G401 (cell line): ENCODE measurements at regions not wholly inside any gene's neighbourhood (a gene's known extent, or its start where the extent isn't known, plus 50 kb on each side); places are given as distances from the start of the nearest gene placed in this dataset.
A peak's percentile ranks its signal among the peaks of the same experiment; 100 is the strongest.

ENCODE experiments used
- DNase-seq: peaks from one replicate; pipeline ENCODE4 v3.0.0-alpha.2; 2015; ENCODE audit warnings: low spot score
- in situ Hi-C: cut with HindIII; loops from 2 replicates; pipeline ENCODE4 v1.10.0; 2016; ENCODE audit warnings: low sequenced_read_pairs, mixed read lengths

GRCh38 chr2:177314722-177315264 is 50.3 kb upstream of the NFE2L2 start:
- DNase-seq, result no peak
- in situ Hi-C loops, result no loop called here

GRCh38 chr2:177315364-177315763 is 50.8 kb upstream of the NFE2L2 start:
- DNase-seq, result no peak
- in situ Hi-C loops, result no loop called here

- in situ Hi-C loops, result no loop called here
- no peak for DNase-seq
These were observed 52.2 kb upstream of the NFE2L2 start for GRCh38 chr2:177316756-177317155.

GRCh38 chr2:177317443-177317842 is 52.9 kb upstream of the NFE2L2 start:
- DNase-seq, result no peak
- in situ Hi-C loops, result no loop called here

- no peak for DNase-seq
- in situ Hi-C loops, result no loop called here
These were observed 53.3 kb upstream of the NFE2L2 start for GRCh38 chr2:177317857-177318256.

GRCh38 chr2:177318613-177319012 is 54.1 kb upstream of the NFE2L2 start:
- DNase-seq, result no peak
- in situ Hi-C loops, result no loop called here

GRCh38 chr2:177320596-177320995 is 56.1 kb upstream of the NFE2L2 start:
- no peak for DNase-seq
- in situ Hi-C loops, result no loop called here

- DNase-seq, result no peak
- in situ Hi-C loops, result no loop called here
These were observed 58.3 kb upstream of the NFE2L2 start for GRCh38 chr2:177322801-177323261.

- in situ Hi-C loops, result no loop called here
- DNase-seq, result no peak
These were observed 60.3 kb upstream of the NFE2L2 start for GRCh38 chr2:177324797-177325196.

GRCh38 chr2:177325554-177325953 is 61.0 kb upstream of the NFE2L2 start:
- DNase-seq, result no peak
- in situ Hi-C loops, result no loop called here

GRCh38 chr2:177326005-177326404 is 61.5 kb upstream of the NFE2L2 start:
- in situ Hi-C loops, result no loop called here
- no peak for DNase-seq

- DNase-seq, result no peak
- in situ Hi-C loops, result no loop called here
These were observed 62.1 kb upstream of the NFE2L2 start for GRCh38 chr2:177326591-177326990.

GRCh38 chr2:177327009-177327408 is 62.5 kb upstream of the NFE2L2 start:
- in situ Hi-C loops, result no loop called here
- no peak for DNase-seq

- no peak for DNase-seq
- in situ Hi-C loops, result no loop called here
These were observed 63.5 kb upstream of the NFE2L2 start for GRCh38 chr2:177328056-177328455.

- DNase-seq, result no peak
- in situ Hi-C loops, result no loop called here
These were observed 63.5 kb upstream of the AGPS start for GRCh38 chr2:177329064-177329463.

- in situ Hi-C loops, result loop anchor here (10.0 kb wide), 2 partner anchors 167 to 273 kb away; no protein-coding TSS in a partner anchor
- DNase-seq, result no peak
These were observed 61.0 kb upstream of the AGPS start for GRCh38 chr2:177331466-177331997.

- in situ Hi-C loops, result loop anchor here (10.0 kb wide), 2 partner anchors 168 to 272 kb away; no protein-coding TSS in a partner anchor
- DNase-seq, result peak; percentile 81
These were observed 60.3 kb upstream of the AGPS start for GRCh38 chr2:177332026-177332991.

GRCh38 chr2:177332992-177333388 is 59.6 kb upstream of the AGPS start:
- in situ Hi-C loops, result loop anchor here (10.0 kb wide), 2 partner anchors 168 to 272 kb away; no protein-coding TSS in a partner anchor
- no peak for DNase-seq

- in situ Hi-C loops, result loop anchor here (10.0 kb wide), 2 partner anchors 170 to 270 kb away; no protein-coding TSS in a partner anchor
- DNase-seq, result peak; percentile 74
These were observed 57.5 kb upstream of the AGPS start for GRCh38 chr2:177334940-177335543.
